ENCODE measurements at regions not wholly inside any gene's neighbourhood (a gene's known extent, or its start where the extent isn't known, plus 50 kb on each side); places are given as distances from the start of the nearest gene placed in this dataset.
A peak's percentile ranks its signal among the peaks of the same experiment; 100 is the strongest.

GRCh38 chr14:101217616-101218371 lies 314.3 kb upstream of the RTL1 start:
- DNase-seq (ENCODE audit: low spot score) = no peak

GRCh38 chr14:101219896-101220703 lies 316.6 kb upstream of the RTL1 start:
- no peak for DNase-seq (ENCODE audit: low spot score)

- no peak for DNase-seq (ENCODE audit: low spot score)
These were observed 317.5 kb upstream of the RTL1 start for GRCh38 chr14:101220921-101221510.

- no peak for DNase-seq (ENCODE audit: low spot score)
These were observed 318.1 kb upstream of the RTL1 start for GRCh38 chr14:101221549-101222160.

GRCh38 chr14:101222362-101223070 lies 319.0 kb upstream of the RTL1 start:
- DNase-seq (ENCODE audit: low spot score) = no peak

GRCh38 chr14:101223127-101223526 lies 319.6 kb upstream of the RTL1 start:
- DNase-seq (ENCODE audit: low spot score) = no peak

GRCh38 chr14:101223561-101224162 lies 320.1 kb upstream of the RTL1 start:
- no peak for DNase-seq (ENCODE audit: low spot score)

GRCh38 chr14:101224356-101225156 lies 321.0 kb upstream of the RTL1 start:
- no peak for DNase-seq (ENCODE audit: low spot score)

GRCh38 chr14:101225157-101226152 lies 321.9 kb upstream of the RTL1 start:
- no peak for DNase-seq (ENCODE audit: low spot score)

- no peak for DNase-seq (ENCODE audit: low spot score)
These were observed 322.7 kb upstream of the RTL1 start for GRCh38 chr14:101226265-101226602.

- peak; percentile 31 for DNase-seq (ENCODE audit: low spot score)
These were observed 323.3 kb upstream of the RTL1 start for GRCh38 chr14:101226603-101227425.

- DNase-seq (ENCODE audit: low spot score) = no peak
These were observed 324.4 kb upstream of the RTL1 start for GRCh38 chr14:101227611-101228594.

- DNase-seq (ENCODE audit: low spot score) = peak; percentile 22
These were observed 325.5 kb upstream of the RTL1 start for GRCh38 chr14:101228949-101229541.

GRCh38 chr14:101229666-101230065 lies 326.1 kb upstream of the RTL1 start:
- DNase-seq (ENCODE audit: low spot score) = no peak

GRCh38 chr14:101230161-101230850 lies 326.8 kb upstream of the RTL1 start:
- no peak for DNase-seq (ENCODE audit: low spot score)

GRCh38 chr14:101230851-101231550 lies 327.5 kb upstream of the RTL1 start:
- no peak for DNase-seq (ENCODE audit: low spot score)

Measured in SW480 (cell line).